HEK293 (cell line): ENCODE measurements at regions not wholly inside any gene's neighbourhood (a gene's known extent, or its start where the extent isn't known, plus 50 kb on each side); places are given as distances from the start of the nearest gene placed in this dataset.

Experiments used
- CTCF ChIA-PET: fragments of 350-600 bp; formaldehyde crosslinking; extraction: SDS; loops from one replicate; lab custom pipeline; 2021; ENCODE audit warnings: antibody characterized with exemption; lab: Yijun Ruan, JAX
- POLR2A ChIA-PET: fragments of 300-600 bp; formaldehyde crosslinking; extraction: SDS; loops from one replicate; lab custom pipeline; 2020; ENCODE audit warnings: antibody characterized with exemption, inconsistent platforms; lab: Yijun Ruan, JAX
- H3K27ac ChIP-seq: fragments of 200-500 bp; sonication (Bioruptor generic); 2 replicates; pipeline ENCODE4 v1.5.1; 2014; ENCODE audit warnings: low read depth, low read length, control low read depth, inconsistent platforms; ENCODE audit errors: extremely low read depth
- H3K36me3 ChIP-seq, 2 experiments: fragments of 200-500 bp in 1 of 2; sonication (Bioruptor generic) in 1 of 2; 1 replicate in 1 of 2; 2 replicates in 1 of 2; pipeline ENCODE4 v1.5.1; 2014 to 2017; ENCODE audit warnings: inconsistent platforms in 2 of 2, low read length in 2 of 2; ENCODE audit not compliant: control insufficient read depth in 2 of 2, insufficient read depth in 1 of 2
- H3K4me1 ChIP-seq: fragments of 200-500 bp; sonication (Bioruptor generic); 2 replicates; pipeline ENCODE4 v1.5.1; 2014; ENCODE audit warnings: mild to moderate bottlenecking, low read length, inconsistent platforms; ENCODE audit not compliant: control insufficient read depth, insufficient read depth
- H3K4me3 ChIP-seq: 2 replicates; pipeline ENCODE4 v1.5.1; 2011; ENCODE audit warnings: low read depth, mild to moderate bottlenecking, control low read depth, low read length, moderate library complexity
- H3K9me3 ChIP-seq: fragments of 200-500 bp; sonication (Bioruptor generic); 2 replicates; pipeline ENCODE4 v1.5.1; 2014; ENCODE audit warnings: low read depth, low read length, inconsistent platforms; ENCODE audit not compliant: control insufficient read depth, insufficient read depth
- ELK4 ChIP-seq: IDR thresholded peaks from 2 replicates; pipeline ENCODE4 v1.6.1; 2011; ENCODE audit warnings: mild to moderate bottlenecking, low read depth, low read length, borderline replicate concordance
- IKZF3 ChIP-seq: fragments of 450-650 bp; IDR thresholded peaks from 2 replicates; pipeline ENCODE4 v1.5.0; 2018; ENCODE audit warnings: missing biosample characterization, mild to moderate bottlenecking, missing genetic modification characterization, moderate library complexity
- KLF8 ChIP-seq: fragments of 450-650 bp; formaldehyde crosslinking; IDR thresholded peaks from 2 replicates; pipeline ENCODE4 v1.5.1; 2016; ENCODE audit warnings: missing biosample characterization, missing genetic modification characterization
- MEIS1 ChIP-seq: sonication (generic); formaldehyde crosslinking; IDR thresholded peaks from 2 replicates; pipeline ENCODE4 v1.8.1; 2022; ENCODE audit warnings: missing genetic modification reagents, mild to moderate bottlenecking, borderline replicate concordance
- PATZ1 ChIP-seq: fragments of 450-650 bp; formaldehyde crosslinking; IDR thresholded peaks from 2 replicates; pipeline ENCODE4 v1.5.1; 2016; ENCODE audit warnings: missing biosample characterization, missing genetic modification characterization
- SP3 ChIP-seq: fragments of 450-650 bp; formaldehyde crosslinking; IDR thresholded peaks from 2 replicates; pipeline ENCODE4 v1.5.1; 2016; ENCODE audit warnings: missing biosample characterization, missing genetic modification characterization
- SP7 ChIP-seq: fragments of 450-650 bp; formaldehyde crosslinking; IDR thresholded peaks from 2 replicates; pipeline ENCODE4 v1.5.1; 2016; ENCODE audit warnings: missing biosample characterization, missing genetic modification characterization
- YY2 ChIP-seq: fragments of 450-650 bp; formaldehyde crosslinking; IDR thresholded peaks from 2 replicates; pipeline ENCODE4 v1.5.1; 2016; ENCODE audit warnings: missing biosample characterization, missing genetic modification characterization
- ZEB2 ChIP-seq: fragments of 450-650 bp; formaldehyde crosslinking; IDR thresholded peaks from 2 replicates; pipeline ENCODE4 v1.5.1; 2016; ENCODE audit warnings: missing biosample characterization, missing genetic modification characterization
- ZNF155 ChIP-seq: fragments of 450-650 bp; formaldehyde crosslinking; IDR thresholded peaks from 2 replicates; pipeline ENCODE4 v1.5.1; 2016; ENCODE audit warnings: missing biosample characterization, missing genetic modification characterization
- ZNF157 ChIP-seq: fragments of 450-650 bp; formaldehyde crosslinking; IDR thresholded peaks from 2 replicates; pipeline ENCODE4 v1.5.1; 2016; ENCODE audit warnings: missing biosample characterization, missing genetic modification characterization
- ZNF211 ChIP-seq: fragments of 450-650 bp; formaldehyde crosslinking; IDR thresholded peaks from 2 replicates; pipeline ENCODE4 v1.5.1; 2016; ENCODE audit warnings: low read depth, missing biosample characterization, missing genetic modification characterization
- ZNF266 ChIP-seq: fragments of 450-650 bp; formaldehyde crosslinking; IDR thresholded peaks from 2 replicates; pipeline ENCODE4 v1.5.1; 2016; ENCODE audit warnings: missing biosample characterization, missing genetic modification characterization, low read depth
- ZNF324 ChIP-seq: fragments of 450-650 bp; formaldehyde crosslinking; IDR thresholded peaks from 2 replicates; pipeline ENCODE4 v1.5.1; 2016; ENCODE audit warnings: missing biosample characterization, missing genetic modification characterization
- ZNF391 ChIP-seq: fragments of 450-650 bp; formaldehyde crosslinking; IDR thresholded peaks from 2 replicates; pipeline ENCODE4 v1.5.1; 2016; ENCODE audit warnings: low read depth, missing biosample characterization, missing genetic modification characterization, borderline replicate concordance
- ZNF394 ChIP-seq: fragments of 450-650 bp; formaldehyde crosslinking; IDR thresholded peaks from 2 replicates; pipeline ENCODE4 v1.5.1; 2016; ENCODE audit warnings: missing biosample characterization, missing genetic modification characterization, mild to moderate bottlenecking, moderate library complexity, borderline replicate concordance
- ZNF404 ChIP-seq: fragments of 450-650 bp; formaldehyde crosslinking; IDR thresholded peaks from 2 replicates; pipeline ENCODE4 v1.5.1; 2017; ENCODE audit warnings: missing biosample characterization, missing genetic modification characterization
- ZNF426 ChIP-seq: fragments of 450-650 bp; formaldehyde crosslinking; IDR thresholded peaks from 2 replicates; pipeline ENCODE4 v1.5.1; 2017; ENCODE audit warnings: missing biosample characterization, missing genetic modification characterization, mild to moderate bottlenecking, inconsistent platforms, moderate library complexity
- ZNF48 ChIP-seq: fragments of 450-650 bp; formaldehyde crosslinking; IDR thresholded peaks from 2 replicates; pipeline ENCODE4 v1.5.1; 2016; ENCODE audit warnings: missing biosample characterization, missing genetic modification characterization
- ZNF548 ChIP-seq: fragments of 450-650 bp; formaldehyde crosslinking; IDR thresholded peaks from 2 replicates; pipeline ENCODE4 v1.5.1; 2016; ENCODE audit warnings: missing biosample characterization, missing genetic modification characterization
- ZNF596 ChIP-seq: fragments of 450-650 bp; IDR thresholded peaks from 2 replicates; pipeline ENCODE4 v1.5.0; 2018; ENCODE audit warnings: missing biosample characterization, mild to moderate bottlenecking, missing genetic modification characterization, moderate library complexity
- ZNF600 ChIP-seq: fragments of 450-650 bp; formaldehyde crosslinking; IDR thresholded peaks from 2 replicates; pipeline ENCODE4 v1.5.1; 2016; ENCODE audit warnings: missing biosample characterization, missing genetic modification characterization
- ZNF645 ChIP-seq: fragments of 450-650 bp; formaldehyde crosslinking; IDR thresholded peaks from 2 replicates; pipeline ENCODE4; 2016; ENCODE audit warnings: missing biosample characterization, missing genetic modification characterization
- ZNF701 ChIP-seq: fragments of 450-650 bp; formaldehyde crosslinking; IDR thresholded peaks from 2 replicates; pipeline ENCODE4 v1.5.1; 2016; ENCODE audit warnings: missing biosample characterization, missing genetic modification characterization
- ZNF777 ChIP-seq: fragments of 450-650 bp; formaldehyde crosslinking; IDR thresholded peaks from 2 replicates; pipeline ENCODE4 v1.5.1; 2017; ENCODE audit warnings: missing biosample characterization, missing genetic modification characterization, borderline replicate concordance
- ZSCAN23 ChIP-seq: fragments of 450-650 bp; formaldehyde crosslinking; IDR thresholded peaks from 2 replicates; pipeline ENCODE4 v1.5.1; 2016; ENCODE audit warnings: missing biosample characterization, missing genetic modification characterization
- ZSCAN30 ChIP-seq: fragments of 450-650 bp; IDR thresholded peaks from 2 replicates; pipeline ENCODE4 v1.5.1; 2018; ENCODE audit warnings: missing biosample characterization, mild to moderate bottlenecking, missing genetic modification characterization, moderate library complexity
- TF ChIP-seq, protein P1 (sequence below): fragments of 450-650 bp; IDR thresholded peaks from 2 replicates; pipeline ENCODE4 v1.5.1; 2018; ENCODE audit warnings: missing biosample characterization, mild to moderate bottlenecking, missing genetic modification characterization

GRCh38 chr22:25281675-25282345, 62.4 kb downstream of the CRYBB2 start:
- Histone ChIP-seq H3K9me3 (no peaks in the 10 kb centered on the region), H3K36me3 (no peaks in the 10 kb centered on the region), H3K4me3 (no peak overlapping the region), H3K4me1 (no peaks in the 10 kb centered on the region), H3K27ac (no peak overlapping the region)
- TF ChIP-seq YY2 (tag by site-specific recombination), result no peak
- TF ChIP-seq, protein P1, sequence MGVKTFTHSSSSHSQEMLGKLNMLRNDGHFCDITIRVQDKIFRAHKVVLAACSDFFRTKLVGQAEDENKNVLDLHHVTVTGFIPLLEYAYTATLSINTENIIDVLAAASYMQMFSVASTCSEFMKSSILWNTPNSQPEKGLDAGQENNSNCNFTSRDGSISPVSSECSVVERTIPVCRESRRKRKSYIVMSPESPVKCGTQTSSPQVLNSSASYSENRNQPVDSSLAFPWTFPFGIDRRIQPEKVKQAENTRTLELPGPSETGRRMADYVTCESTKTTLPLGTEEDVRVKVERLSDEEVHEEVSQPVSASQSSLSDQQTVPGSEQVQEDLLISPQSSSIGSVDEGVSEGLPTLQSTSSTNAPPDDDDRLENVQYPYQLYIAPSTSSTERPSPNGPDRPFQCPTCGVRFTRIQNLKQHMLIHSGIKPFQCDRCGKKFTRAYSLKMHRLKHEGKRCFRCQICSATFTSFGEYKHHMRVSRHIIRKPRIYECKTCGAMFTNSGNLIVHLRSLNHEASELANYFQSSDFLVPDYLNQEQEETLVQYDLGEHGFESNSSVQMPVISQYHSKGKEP, result no peak
- TF ChIP-seq ZSCAN30 (tag by site-specific recombination), result no peak
- no peak for TF ChIP-seq ZNF600 (tag by site-specific recombination)
- no peak for TF ChIP-seq SP7
- no peak for TF ChIP-seq ZNF596 (tag by site-specific recombination)
- TF ChIP-seq ZNF266 (tag by site-specific recombination), result no peak
- no peak for TF ChIP-seq ZEB2 (tag by site-specific recombination)
- no peak for TF ChIP-seq ZNF701 (tag by site-specific recombination)
- no peak for TF ChIP-seq ZNF548 (tag by site-specific recombination)
- TF ChIP-seq ZNF404 (tag by site-specific recombination), result no peak
- TF ChIP-seq MEIS1 (CRISPR knock-in tag), result no peak
- no peak for TF ChIP-seq ELK4
- no peak for TF ChIP-seq KLF8
- TF ChIP-seq ZNF324 (tag by site-specific recombination), result no peak
- TF ChIP-seq IKZF3 (tag by site-specific recombination), result no peak
- TF ChIP-seq ZSCAN23, result no peak
- ChIA-PET POLR2A (no interaction called here), CTCF (interaction anchor here (0.6 to 0.8 kb wide), 3 partner anchors 52 to 1082 kb away, joined by 3 to 5 read pairs (median 3); no protein-coding TSS in a partner anchor)

- Histone ChIP-seq H3K9me3 (no peaks in the 10 kb centered on the region), H3K27ac (no peak overlapping the region; the same call in 1 of the 2 replicates), H3K4me3 (peak overlapping the region; percentile 51), H3K36me3 (no peaks in the 10 kb centered on the region), H3K4me1 (no peaks in the 10 kb centered on the region)
- CTCF ChIA-PET, result interaction anchor here (0.6 to 0.8 kb wide), 3 partner anchors 52 to 1081 kb away, joined by 3 to 5 read pairs (median 3); no protein-coding TSS in a partner anchor
- POLR2A ChIA-PET, result no interaction called here
- TF ChIP-seq ZNF645 (tag by site-specific recombination), result no peak
- TF ChIP-seq ZNF48, result no peak
- TF ChIP-seq ZEB2 (tag by site-specific recombination), result no peak
- TF ChIP-seq PATZ1 (tag by site-specific recombination), result peak; percentile 39; the same call in 1 of the 2 replicates
- no peak for TF ChIP-seq ZNF211 (tag by site-specific recombination)
- no peak for TF ChIP-seq ZNF426 (tag by site-specific recombination)
- TF ChIP-seq SP3 (tag by site-specific recombination), result peak; percentile 42
- TF ChIP-seq ZNF391, result no peak
- TF ChIP-seq ZNF394 (tag by site-specific recombination), result no peak
- no peak for TF ChIP-seq ZNF155
- TF ChIP-seq ZNF777 (tag by site-specific recombination), result peak; percentile 86; the same call in 1 of the 2 replicates
- no peak for TF ChIP-seq ZNF157
Measured at GRCh38 chr22:25282346-25282670, 62.9 kb downstream of the CRYBB2 start.
